ENCODE measurements at regions not wholly inside any gene's neighbourhood (a gene's known extent, or its start where the extent isn't known, plus 50 kb on each side); places are given as distances from the start of the nearest gene placed in this dataset.

GRCh38 chr4:31007858-31008257 lies 287.7 kb downstream of the PCDH7 start:
- ChIA-PET RAD21 (ENCODE audit: low non-redundant PET in 1 of 2, low total read pairs in 2 of 2, uncharacterized antibody in 2 of 2, unreplicated experiment in 2 of 2) (no interaction called here), CTCF (no interaction called here), POLR2A (no interaction called here)
- no peaks in the 10 kb centered on the region for H3K9me3 ChIP-seq (ENCODE audit: control insufficient read depth in 1 of 2, insufficient read depth in 1 of 2, low read depth in 1 of 2, low read length in 2 of 2)
- no TSS peak for BruUV-seq (replicated peaks)
- H3K9ac ChIP-seq (ENCODE audit: low read length) = no peak overlapping the region
- TF ChIP-seq CTCF (IDR thresholded peaks at IDR 0.05 in 2 of 3, conservative IDR thresholded peaks at IDR 0.05 in 1 of 3; ENCODE audit: borderline replicate concordance in 1 of 3, insufficient read depth in 1 of 3, low read depth in 2 of 3, low read length in 2 of 3) = no peak
- no peak for TF ChIP-seq RAD21 (IDR thresholded peaks at IDR 0.05; ENCODE audit: low read depth)
- TF ChIP-seq SP1 (IDR thresholded peaks at IDR 0.05; ENCODE audit: low read depth) = no peak
- no peak for TF ChIP-seq FOSL1 (IDR thresholded peaks at IDR 0.05; ENCODE audit: low read depth)
- TF ChIP-seq JUND (IDR thresholded peaks at IDR 0.05) = no peak
- TF ChIP-seq ZBTB33 (IDR thresholded peaks at IDR 0.05; ENCODE audit: extremely low read depth, insufficient replicate concordance, low read length) = no peak
- no peak for TF ChIP-seq ZFX (IDR thresholded peaks at IDR 0.05)
- TF ChIP-seq MAX (IDR thresholded peaks at IDR 0.05) = no peak
- H3K4me1 ChIP-seq (ENCODE audit: control insufficient read depth in 1 of 2, insufficient read depth in 2 of 2, low read length in 2 of 2) = peaks cover 37 to 56% of the 10 kb centered on the region in 2 experiments
- ATAC-seq (no peak), DNase-seq (ENCODE audit: low read depth, low spot score) (no peak)
- H2AFZ ChIP-seq (ENCODE audit: low read depth, low read length, poor library complexity, severe bottlenecking) = no peak overlapping the region
- no peaks in the 10 kb centered on the region for H3K27me3 ChIP-seq (ENCODE audit: insufficient read depth, low read length)
- no peak overlapping the region; the same call in 1 of the 2 replicates for H3K27ac ChIP-seq (ENCODE audit: low read depth, low read length)
- no peak overlapping the region for H3K4me3 ChIP-seq (replicated peaks in 1 of 2; ENCODE audit: low read depth in 1 of 2, low read length in 2 of 2)
- H4K20me1 ChIP-seq (ENCODE audit: insufficient read depth) = no peaks in the 10 kb centered on the region
- no peak overlapping the region for H3K4me2 ChIP-seq (ENCODE audit: low read length)
- H3K36me3 ChIP-seq (ENCODE audit: control insufficient read depth in 1 of 2, insufficient read depth in 2 of 2, low read length in 2 of 2) = peaks cover 0 to 3% of the 10 kb centered on the region in 2 experiments; a peak in 1 of 4 replicates
- H3K9me2 ChIP-seq (ENCODE audit: insufficient read depth) = peaks cover 3% of the 10 kb centered on the region; the same call in 1 of the 2 replicates
- H3K79me2 ChIP-seq (ENCODE audit: insufficient read depth, low read length) = peaks cover 50% of the 10 kb centered on the region
- intact Hi-C loops (cut with micrococcal nuclease) = no loop called here

Measured in HCT116 (cell line).